GM12878 (cell line): ENCODE measurements at regions not wholly inside any gene's neighbourhood (a gene's known extent, or its start where the extent isn't known, plus 50 kb on each side); places are given as distances from the start of the nearest gene placed in this dataset.

Source experiments
- ATAC-seq: fragments of 200-7000 bp; cut with Tn5 transposase; 3 replicates; pipeline ENCODE4 v1.9.1; 2020; ENCODE audit warnings: mild to moderate bottlenecking, moderate library complexity
- BruUV-seq: library from RNA; stranded (reverse); fragments of 400-500 nt; replicated peaks from 2 replicates; lab custom pipeline; 2021; lab: Mats Ljungman, UMichigan
- CTCF ChIA-PET: fragments of 300-600 bp; sonication (Branson Sonifier 250); formaldehyde crosslinking; extraction: SDS; loops from one replicate; lab custom pipeline; 2021; ENCODE audit warnings: inconsistent platforms; lab: Yijun Ruan, JAX
- POLR2A ChIA-PET: fragments of 350-600 bp; formaldehyde crosslinking; extraction: SDS; loops from one replicate; lab custom pipeline; 2021; ENCODE audit warnings: inconsistent platforms; lab: Charles Lee
- RAD21 ChIA-PET: fragments of 300-600 bp; sonication (Branson Sonifier 250); formaldehyde crosslinking; loops from one replicate; lab custom pipeline; 2023; ENCODE audit warnings: antibody characterized with exemption; ENCODE audit not compliant: unreplicated experiment; lab: Charles Lee
- SMC1A ChIA-PET: fragments of 300-600 bp; sonication (Branson Sonifier 250); formaldehyde crosslinking; loops from one replicate; lab custom pipeline; 2023; ENCODE audit not compliant: unreplicated experiment, uncharacterized antibody; lab: Charles Lee
- DNase-seq: peaks from one replicate; pipeline ENCODE4 v3.0.0-alpha.2; 2011; ENCODE audit warnings: low read depth, low spot score
- FAIRE-seq: peaks from 3 replicates; lab custom pipeline; 2011; peaks lifted over from hg19 to GRCh38; lab: Jason Lieb, UNC
- H2AFZ ChIP-seq: 2 replicates; pipeline ENCODE4 v1.6.0; 2011; ENCODE audit warnings: low read depth, low read length, control low read depth; ENCODE audit not compliant: control insufficient read depth
- H3K27ac ChIP-seq: 2 replicates; pipeline ENCODE4 v1.5.1; 2011; ENCODE audit warnings: control low read depth; ENCODE audit not compliant: control insufficient read depth, insufficient read depth
- H3K27me3 ChIP-seq, 2 experiments: replicated peaks in 1 of 2; 2 replicates each; pipeline versions ENCODE4 v1.6.0 to v1.6.1; 2011; ENCODE audit warnings: low read length in 1 of 2; ENCODE audit not compliant: control insufficient read depth in 2 of 2, insufficient read depth in 2 of 2
- H3K36me3 ChIP-seq, 2 experiments: 2 replicates each; pipeline ENCODE4 v1.5.1; 2011; ENCODE audit warnings: low read length in 1 of 2; ENCODE audit not compliant: control insufficient read depth in 2 of 2, insufficient read depth in 2 of 2
- H3K4me1 ChIP-seq: 2 replicates; pipeline ENCODE4 v1.6.1; 2011; ENCODE audit warnings: mild to moderate bottlenecking, low read length, moderate library complexity, mixed read lengths; ENCODE audit not compliant: control insufficient read depth, insufficient read depth
- H3K4me2 ChIP-seq: 2 replicates; pipeline ENCODE4 v1.6.0; 2011; ENCODE audit warnings: control low read depth; ENCODE audit not compliant: control insufficient read depth, insufficient read depth
- H3K4me3 ChIP-seq: fragments of 200-600 bp; sonication (generic); 2 replicates; pipeline ENCODE4 v1.5.1; 2016
- H3K79me2 ChIP-seq: 2 replicates; pipeline ENCODE4 v1.6.0; 2011; ENCODE audit warnings: low read length; ENCODE audit not compliant: control insufficient read depth, insufficient read depth
- H3K9ac ChIP-seq: 2 replicates; pipeline ENCODE4 v1.8.0; 2011; ENCODE audit warnings: low read length, control low read depth, mixed read lengths; ENCODE audit not compliant: control insufficient read depth, insufficient read depth
- H3K9me3 ChIP-seq: replicated peaks from 3 replicates; pipeline ENCODE4 v1.5.1; 2011; ENCODE audit warnings: mild to moderate bottlenecking, low read length; ENCODE audit not compliant: control insufficient read depth, insufficient read depth
- H4K20me1 ChIP-seq: 2 replicates; pipeline ENCODE4 v1.6.0; 2011; ENCODE audit not compliant: control insufficient read depth, insufficient read depth
- BACH1 ChIP-seq: fragments of 450-650 bp; IDR thresholded peaks from 2 replicates; pipeline ENCODE4 v1.6.1; 2017; ENCODE audit warnings: mild to moderate bottlenecking, borderline replicate concordance
- BMI1 ChIP-seq: fragments of 450-650 bp; IDR thresholded peaks from 2 replicates; pipeline ENCODE4 v1.6.1; 2016; ENCODE audit warnings: mild to moderate bottlenecking, moderate library complexity, borderline replicate concordance
- CREB1 ChIP-seq: IDR thresholded peaks from 2 replicates; pipeline ENCODE4 v1.6.1; 2012; ENCODE audit warnings: low read depth, mild to moderate bottlenecking, inconsistent platforms
- ELK1 ChIP-seq: IDR thresholded peaks from 2 replicates; pipeline ENCODE4 v1.6.1; 2012; ENCODE audit warnings: low read depth, low read length, improper control_type of control experiment
- ESRRA ChIP-seq: IDR thresholded peaks from 2 replicates; pipeline ENCODE4 v1.6.1; 2012; ENCODE audit warnings: mild to moderate bottlenecking, low read length, improper control_type of control experiment
- JUND ChIP-seq: IDR thresholded peaks from 2 replicates; pipeline ENCODE4 v1.6.1; 2012; ENCODE audit warnings: low read depth, mild to moderate bottlenecking, low read length, improper control_type of control experiment, moderate library complexity
- KDM1A ChIP-seq: fragments of 200-600 bp; sonication (generic); IDR thresholded peaks from 2 replicates; pipeline ENCODE4 v1.6.1; 2016; ENCODE audit warnings: borderline replicate concordance
- MTA3 ChIP-seq: IDR thresholded peaks from 2 replicates; pipeline ENCODE4 v1.6.1; 2012; ENCODE audit warnings: low read length, inconsistent platforms, borderline replicate concordance
- NFYA ChIP-seq: IDR thresholded peaks from 2 replicates; pipeline ENCODE4 v1.6.1; 2011; ENCODE audit warnings: low read depth, mild to moderate bottlenecking, low read length, improper control_type of control experiment, borderline replicate concordance
- RCOR1 ChIP-seq: conservative IDR thresholded peaks from 2 replicates; pipeline ENCODE4 v1.6.1; 2012; ENCODE audit warnings: low read depth, low read length, improper control_type of control experiment
- REST ChIP-seq: IDR thresholded peaks from 2 replicates; pipeline ENCODE4 v1.6.1; 2012; ENCODE audit warnings: mild to moderate bottlenecking, low read depth, low read length
- SREBF2 ChIP-seq: IDR thresholded peaks from 2 replicates; pipeline ENCODE4 v1.6.1; 2012; ENCODE audit warnings: mild to moderate bottlenecking, low read length
- SRF ChIP-seq, 2 experiments: IDR thresholded peaks; 2 replicates each; pipeline ENCODE4 v1.6.1; 2011; ENCODE audit warnings: low read depth in 2 of 2, low read length in 2 of 2, mild to moderate bottlenecking in 1 of 2, moderate library complexity in 1 of 2
- STAT1 ChIP-seq: fragments of 450-650 bp; conservative IDR thresholded peaks from 2 replicates; pipeline ENCODE4 v1.6.1; 2014; ENCODE audit warnings: antibody characterized with exemption, mild to moderate bottlenecking
- TAF1 ChIP-seq: IDR thresholded peaks from 2 replicates; pipeline ENCODE4 v1.6.1; 2011; ENCODE audit warnings: mild to moderate bottlenecking, low read depth, low read length, borderline replicate concordance
- ZNF207 ChIP-seq: fragments of 450-650 bp; IDR thresholded peaks from 2 replicates; pipeline ENCODE4 v1.6.1; 2014; ENCODE audit warnings: antibody characterized with exemption, mild to moderate bottlenecking, borderline replicate concordance
- ZNF687 ChIP-seq: fragments of 450-650 bp; IDR thresholded peaks from 2 replicates; pipeline ENCODE4 v1.6.1; 2017; ENCODE audit warnings: mild to moderate bottlenecking, moderate library complexity
- WGBS: methylation state at CpG from one replicate; pipeline ENCODE4 v1.1.6; 2016; ENCODE audit warnings: low lambda C conversion rate; ENCODE audit not compliant: insufficient replicate concordance, insufficient coverage; ENCODE audit errors: missing lambda C conversion rate; 5-methylcytosine and 5-hydroxymethylcytosine counted together
- in situ Hi-C: fragments of 300-500 bp; cut with MboI; formaldehyde crosslinking; loops from 9 replicates; pipeline ENCODE4 v1.14.3; 2018; ENCODE audit warnings: mixed read lengths
- intact Hi-C: fragments of 100-400 bp; cut with micrococcal nuclease; formaldehyde crosslinking; loops from one replicate; pipeline ENCODE4 v1.14.2; 2022; ENCODE audit not compliant: unreplicated experiment

- no peak for TF ChIP-seq CREB1
- TF ChIP-seq RCOR1 = no peak
- no peak for TF ChIP-seq STAT1
- no peak for TF ChIP-seq MTA3
- no peak for TF ChIP-seq SREBF2
- TF ChIP-seq KDM1A = no peak
- TF ChIP-seq REST = no peak
- no peak for TF ChIP-seq NFYA
These were observed 120.3 kb downstream of the LIG4 start (continued) for GRCh38 chr13:108095036-108095435.

- POLR2A ChIA-PET = no interaction called here
- no peaks in the 10 kb centered on the region for H3K36me3 ChIP-seq
- no peak for FAIRE-seq
- H3K79me2 ChIP-seq = no peaks in the 10 kb centered on the region
- in situ Hi-C loops = no loop called here
- no peak overlapping the region for H3K9ac ChIP-seq
- CTCF ChIA-PET = no interaction called here
- SMC1A ChIA-PET = no interaction called here
- H3K4me1 ChIP-seq = no peaks in the 10 kb centered on the region
- H3K4me2 ChIP-seq = no peak overlapping the region
- no peaks in the 10 kb centered on the region for H3K9me3 ChIP-seq
- no peak for ATAC-seq
- no peak overlapping the region for H3K27ac ChIP-seq
- no peaks in the 10 kb centered on the region for H4K20me1 ChIP-seq
- H2AFZ ChIP-seq = no peak overlapping the region
- WGBS = 0% methylated on average over 1 of the region's 1 CpG
- no peak overlapping the region for H3K4me3 ChIP-seq
- H3K27me3 ChIP-seq = no peaks in the 10 kb centered on the region
- no TSS peak for BruUV-seq
- DNase-seq = no peak
- intact Hi-C loops = no loop called here
- RAD21 ChIA-PET = no interaction called here
- TF ChIP-seq ZNF687 (no peak), BMI1 (no peak), BACH1 (no peak), JUND (no peak), ZNF207 (no peak), TAF1 (no peak), ESRRA (no peak), ELK1 (no peak), SRF (IDR thresholded peaks at IDR 0.05; ENCODE audit: low read depth in 2 of 2, low read length in 2 of 2) (no peak)
These were observed 121.7 kb downstream of the LIG4 start for GRCh38 chr13:108093616-108094015.
